ENCODE measurements at regions not wholly inside any gene's neighbourhood (a gene's known extent, or its start where the extent isn't known, plus 50 kb on each side); places are given as distances from the start of the nearest gene placed in this dataset.
"Not testable (repeated sequence)": the region's sequence is repeated elsewhere in the genome, so short reads cannot be mapped to it uniquely, and the experiment has no call there.

GRCh38 chrX:22603060-22603459 is 330.3 kb downstream of the CBLL2 start:
- Histone ChIP-seq H3K9ac (ENCODE audit: control insufficient read depth, insufficient read depth, low read length) (no peak overlapping the region), H3K9me3 (replicated peaks; ENCODE audit: control insufficient read depth, insufficient read depth, low read length) (no peaks in the 10 kb centered on the region), H3K4me1 (ENCODE audit: control insufficient read depth, insufficient read depth, low read length) (no peaks in the 10 kb centered on the region), H3K36me3 (ENCODE audit: control insufficient read depth in 2 of 2, insufficient read depth in 2 of 2, low read length in 1 of 2) (no peaks in the 10 kb centered on the region), H3K27me3 (replicated peaks in 1 of 2; ENCODE audit: control insufficient read depth in 2 of 2, insufficient read depth in 2 of 2, low read length in 1 of 2) (no peaks in the 10 kb centered on the region), H3K79me2 (ENCODE audit: control insufficient read depth, insufficient read depth, low read length) (no peaks in the 10 kb centered on the region), H3K4me2 (ENCODE audit: control insufficient read depth, insufficient read depth) (no peak overlapping the region), H3K27ac (ENCODE audit: control insufficient read depth, insufficient read depth) (no peak overlapping the region), H3K4me3 (no peak overlapping the region), H4K20me1 (ENCODE audit: control insufficient read depth, insufficient read depth) (no peaks in the 10 kb centered on the region), H2AFZ (ENCODE audit: control insufficient read depth, low read depth, low read length) (no peak overlapping the region)
- ChIA-PET SMC1A (ENCODE audit: uncharacterized antibody, unreplicated experiment) (no interaction called here), POLR2A (no interaction called here), CTCF (interaction anchor here (1.5 kb wide), 1 partner anchor 145 kb away, joined by 4 read pairs; no protein-coding TSS in a partner anchor), RAD21 (ENCODE audit: unreplicated experiment) (no interaction called here)
- BruUV-seq (replicated peaks), result no TSS peak
- TF ChIP-seq KDM1A (IDR thresholded peaks at IDR 0.05; ENCODE audit: borderline replicate concordance) (no peak), SUZ12 (IDR thresholded peaks at IDR 0.05; ENCODE audit: unreplicated experiment) (no peak)
- 42% methylated on average over 5 of the region's 5 CpGs for WGBS (ENCODE audit: insufficient coverage, insufficient replicate concordance, low lambda C conversion rate, missing lambda C conversion rate)
- in situ Hi-C loops (cut with MboI) (no loop called here), intact Hi-C loops (cut with micrococcal nuclease; ENCODE audit: unreplicated experiment) (no loop called here)
- FAIRE-seq, result no peak
- no peak for ATAC-seq
- no peak for DNase-seq (ENCODE audit: low read depth, low spot score)

GRCh38 chrX:22609452-22609851 is 336.7 kb downstream of the CBLL2 start:
- POLR2A ChIA-PET; BruUV-seq (replicated peaks); intact Hi-C loops (cut with micrococcal nuclease; ENCODE audit: unreplicated experiment); CTCF ChIA-PET; H3K9me3 ChIP-seq (replicated peaks; ENCODE audit: control insufficient read depth, insufficient read depth, low read length); RAD21 ChIA-PET (ENCODE audit: unreplicated experiment); ATAC-seq; H3K79me2 ChIP-seq (ENCODE audit: control insufficient read depth, insufficient read depth, low read length); in situ Hi-C loops (cut with MboI); H3K4me3 ChIP-seq; H4K20me1 ChIP-seq (ENCODE audit: control insufficient read depth, insufficient read depth); H3K27ac ChIP-seq (ENCODE audit: control insufficient read depth, insufficient read depth); DNase-seq (ENCODE audit: low read depth, low spot score); SMC1A ChIA-PET (ENCODE audit: uncharacterized antibody, unreplicated experiment); H3K4me2 ChIP-seq (ENCODE audit: control insufficient read depth, insufficient read depth); H3K4me1 ChIP-seq (ENCODE audit: control insufficient read depth, insufficient read depth, low read length); H3K9ac ChIP-seq (ENCODE audit: control insufficient read depth, insufficient read depth, low read length); FAIRE-seq; H2AFZ ChIP-seq (ENCODE audit: control insufficient read depth, low read depth, low read length); H3K27me3 ChIP-seq (replicated peaks in 1 of 2; ENCODE audit: control insufficient read depth in 2 of 2, insufficient read depth in 2 of 2, low read length in 1 of 2); H3K36me3 ChIP-seq (ENCODE audit: control insufficient read depth in 2 of 2, insufficient read depth in 2 of 2, low read length in 1 of 2): not testable (repeated sequence)
- WGBS (ENCODE audit: insufficient coverage, insufficient replicate concordance, low lambda C conversion rate, missing lambda C conversion rate), result 49% methylated on average over 15 of the region's 15 CpGs
